ENCODE measurements at regions not wholly inside any gene's neighbourhood (a gene's known extent, or its start where the extent isn't known, plus 50 kb on each side); places are given as distances from the start of the nearest gene placed in this dataset.

DNA sequence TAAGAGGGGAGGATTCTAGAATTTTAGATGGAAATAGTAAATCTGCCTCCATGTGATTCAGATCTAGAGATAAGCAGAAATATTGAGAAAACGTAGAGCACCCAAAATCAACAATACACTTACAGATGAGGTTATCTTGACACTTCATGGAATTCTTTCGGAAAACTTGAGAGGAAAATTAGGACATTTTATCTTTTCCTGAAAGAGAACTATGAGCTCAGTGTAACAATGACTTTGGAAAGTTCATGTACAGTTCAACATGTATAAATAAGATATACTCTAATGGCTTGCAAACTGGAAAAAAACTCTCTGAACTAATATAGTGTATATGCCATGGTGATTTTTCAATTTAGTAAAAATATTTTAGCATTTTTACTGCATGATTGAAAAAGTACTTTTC lies 338.1 kb upstream of the NEGR1 start:
- Histone ChIP-seq H3K36me3 (replicated peaks in 1 of 2) (no peaks in the 10 kb centered on the region), H3K27me3 (no peaks in the 10 kb centered on the region), H3K27ac (no peak overlapping the region), H3K4me3 (no peak overlapping the region), H3K4me1 (replicated peaks in 1 of 2) (no peaks in the 10 kb centered on the region), H3K9me3 (replicated peaks in 1 of 3) (no peaks in the 10 kb centered on the region)
- TF ChIP-seq POLR2A (IDR thresholded peaks at IDR 0.05), result no peak
- TF ChIP-seq CTCF (IDR thresholded peaks at IDR 0.05), result no peak
- no peak for DNase-seq
- intact Hi-C loops (cut with DNase I), result no loop called here
- 31 to 58% (median 50%) methylated on average over 2 of the region's 2 CpGs for WGBS, 4 donors

DNA sequence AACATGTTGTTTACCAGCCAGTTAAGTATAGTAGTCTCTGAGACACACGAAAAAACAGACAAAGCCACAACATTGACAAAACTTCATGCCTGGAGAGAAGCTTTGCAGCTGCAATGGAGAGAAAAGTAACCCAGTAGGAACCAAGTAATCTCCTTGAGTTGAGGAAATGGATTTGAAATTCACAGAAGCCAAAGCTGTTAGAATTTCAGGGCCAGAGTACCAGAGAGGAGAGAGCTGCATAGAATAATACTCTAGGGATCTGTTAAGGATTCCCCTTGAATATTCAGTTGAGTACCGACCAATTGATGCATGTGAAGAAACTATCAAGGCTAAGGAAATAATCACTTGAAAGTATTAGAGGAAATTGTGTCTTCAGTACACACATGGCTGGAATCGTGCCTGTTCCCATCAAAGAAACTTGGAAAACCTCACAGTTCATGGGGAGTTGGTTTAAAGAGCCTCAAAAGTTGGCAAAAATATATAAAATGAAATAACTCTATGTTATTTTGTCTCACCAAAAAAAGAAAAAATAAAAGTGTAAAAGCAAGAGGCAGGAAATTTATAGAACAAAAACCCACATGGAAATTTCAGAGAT lies 324.0 kb upstream of the NEGR1 start:
- intact Hi-C loops (cut with DNase I), result no loop called here
- Histone ChIP-seq H3K4me3 (no peak overlapping the region), H3K27ac (no peak overlapping the region), H3K27me3 (no peaks in the 10 kb centered on the region), H3K4me1 (replicated peaks in 1 of 2) (no peaks in the 10 kb centered on the region), H3K9me3 (replicated peaks in 1 of 3) (no peaks in the 10 kb centered on the region), H3K36me3 (replicated peaks in 1 of 2) (no peaks in the 10 kb centered on the region)
- TF ChIP-seq CTCF (IDR thresholded peaks at IDR 0.05), result no peak
- TF ChIP-seq POLR2A (IDR thresholded peaks at IDR 0.05), result no peak
- DNase-seq, result no peak
- 34 to 46% (median 41%) methylated on average over 3 of the region's 3 CpGs for WGBS, 4 donors

GRCh38 chr1:72601035-72601674 lies 318.8 kb upstream of the NEGR1 start:
- 69 to 73% (median 73%) methylated on average over 6 of the region's 6 CpGs for WGBS, 4 donors
- DNase-seq, result peak in 1 of 7 donors; percentile 3
- Histone ChIP-seq H3K4me3 (no peak overlapping the region), H3K36me3 (replicated peaks in 1 of 2) (no peaks in the 10 kb centered on the region), H3K9me3 (replicated peaks in 1 of 3) (no peaks in the 10 kb centered on the region), H3K27ac (no peak overlapping the region), H3K4me1 (replicated peaks in 1 of 2) (no peaks in the 10 kb centered on the region), H3K27me3 (no peaks in the 10 kb centered on the region)
- intact Hi-C loops (cut with DNase I), result no loop called here
- TF ChIP-seq POLR2A (IDR thresholded peaks at IDR 0.05) (no peak), CTCF (IDR thresholded peaks at IDR 0.05) (no peak)

GRCh38 chr1:72586023-72586685 lies 303.8 kb upstream of the NEGR1 start:
- WGBS, 4 donors, result 76 to 88% (median 83%) methylated on average over 8 of the region's 8 CpGs

More at GRCh38 chr1:72586023-72586685, 303.8 kb upstream of the NEGR1 start:
- Histone ChIP-seq H3K36me3 (replicated peaks in 1 of 2) (no peaks in the 10 kb centered on the region), H3K4me1 (replicated peaks in 1 of 2) (no peaks in the 10 kb centered on the region), H3K4me3 (no peak overlapping the region), H3K9me3 (replicated peaks in 1 of 3) (no peaks in the 10 kb centered on the region), H3K27ac (no peak overlapping the region), H3K27me3 (no peaks in the 10 kb centered on the region)
- TF ChIP-seq CTCF (IDR thresholded peaks at IDR 0.05) (no peak), POLR2A (IDR thresholded peaks at IDR 0.05) (no peak)
- intact Hi-C loops (cut with DNase I), result no loop called here
- no peak for DNase-seq

Measured in adrenal gland (tissue), 9 donors.